PC-3 (cell line): ENCODE measurements at regions not wholly inside any gene's neighbourhood (a gene's known extent, or its start where the extent isn't known, plus 50 kb on each side); places are given as distances from the start of the nearest gene placed in this dataset.
A peak's percentile ranks its signal among the peaks of the same experiment; 100 is the strongest.

Experiments
- ATAC-seq: fragments of 200-7000 bp; cut with Tn5 transposase; 2 replicates; pipeline ENCODE4 v1.9.1; 2020; ENCODE audit warnings: mild to moderate bottlenecking, moderate library complexity
- BruUV-seq: library from RNA; stranded (reverse); fragments of 400-500 nt; replicated peaks from 2 replicates; lab custom pipeline; 2021; lab: Mats Ljungman, UMichigan
- CTCF ChIA-PET: fragments of 300-600 bp; sonication (Branson Sonifier 250); formaldehyde crosslinking; loops from one replicate; lab custom pipeline; 2022; ENCODE audit warnings: antibody characterized with exemption; lab: Charles Lee
- POLR2A ChIA-PET: fragments of 300-600 bp; sonication (Branson Sonifier 250); formaldehyde crosslinking; loops from one replicate; lab custom pipeline; 2022; ENCODE audit warnings: antibody characterized with exemption; ENCODE audit not compliant: unreplicated experiment; lab: Charles Lee
- DNase-seq: peaks from one replicate; pipeline ENCODE4 v3.0.0-alpha.2; 2015
- H2AFZ ChIP-seq: fragments of 300-600 bp; sonication (generic); 2 replicates; pipeline ENCODE4 v1.6.0; 2016; ENCODE audit warnings: antibody characterized with exemption, low read length
- H3F3A ChIP-seq: fragments of 300-600 bp; sonication (generic); one replicate; pipeline ENCODE4 v1.6.0; 2017; ENCODE audit warnings: antibody characterized with exemption, low read length, control low read depth, mild to moderate bottlenecking; ENCODE audit not compliant: unreplicated experiment
- H3K27ac ChIP-seq: fragments of 300-600 bp; sonication (generic); 2 replicates; pipeline ENCODE4 v1.5.1; 2016; ENCODE audit warnings: mild to moderate bottlenecking, low read length
- H3K27me3 ChIP-seq: fragments of 300-600 bp; sonication (generic); 2 replicates; pipeline ENCODE4 v1.6.1; 2016; ENCODE audit warnings: low read length, mixed read lengths
- H3K36me3 ChIP-seq: fragments of 300-600 bp; sonication (generic); 2 replicates; pipeline ENCODE4 v1.6.1; 2016; ENCODE audit warnings: low read depth, mixed run types, low read length, mixed read lengths
- H3K4me1 ChIP-seq: fragments of 300-600 bp; sonication (generic); 2 replicates; pipeline ENCODE4 v1.5.1; 2016; ENCODE audit warnings: low read length; ENCODE audit not compliant: insufficient read depth
- H3K4me2 ChIP-seq: fragments of 300-600 bp; sonication (generic); 2 replicates; pipeline ENCODE4 v1.6.0; 2016; ENCODE audit warnings: low read length
- H3K4me3 ChIP-seq: fragments of 300-600 bp; sonication (generic); 2 replicates; pipeline ENCODE4 v1.5.1; 2016; ENCODE audit warnings: mild to moderate bottlenecking, low read length, mixed read lengths
- H3K79me2 ChIP-seq: fragments of 300-600 bp; sonication (generic); 2 replicates; pipeline ENCODE4 v1.6.1; 2017; ENCODE audit warnings: low read length, mixed read lengths
- H3K9ac ChIP-seq: fragments of 300-600 bp; sonication (generic); 2 replicates; pipeline ENCODE4 v1.6.0; 2016; ENCODE audit warnings: mild to moderate bottlenecking, low read length
- H3K9me2 ChIP-seq: fragments of 300-600 bp; sonication (generic); replicated peaks from 2 replicates; pipeline ENCODE4 v1.6.1; 2016; ENCODE audit warnings: mixed run types, low read length, mixed read lengths
- H3K9me3 ChIP-seq: fragments of 300-600 bp; sonication (generic); 2 replicates; pipeline ENCODE4 v1.6.1; 2016; ENCODE audit warnings: low read length, mixed read lengths
- H4K20me1 ChIP-seq: fragments of 300-600 bp; sonication (generic); 2 replicates; pipeline ENCODE4 v1.6.1; 2016; ENCODE audit warnings: low read length, mixed read lengths
- CTCF ChIP-seq: fragments of 300-600 bp; sonication (generic); conservative IDR thresholded peaks from 2 replicates; pipeline ENCODE4 v1.5.1; 2017; ENCODE audit warnings: antibody characterized with exemption, low read depth, mild to moderate bottlenecking, low read length
- EZH2 ChIP-seq: fragments of 300-600 bp; sonication (generic); IDR thresholded peaks from one replicate; pipeline ENCODE4 v1.6.1; 2017; ENCODE audit warnings: antibody characterized with exemption, mild to moderate bottlenecking, low read length; ENCODE audit not compliant: unreplicated experiment
- EZH2phosphoT487 ChIP-seq: fragments of 300-600 bp; sonication (generic); IDR thresholded peaks from 2 replicates; pipeline ENCODE4 v1.6.1; 2018; ENCODE audit warnings: mild to moderate bottlenecking, antibody characterized with exemption, low read length, borderline replicate concordance
- intact Hi-C: fragments of 100-400 bp; cut with micrococcal nuclease; formaldehyde crosslinking; loops from 2 replicates; pipeline ENCODE4 v1.9.0; 2023

DNA sequence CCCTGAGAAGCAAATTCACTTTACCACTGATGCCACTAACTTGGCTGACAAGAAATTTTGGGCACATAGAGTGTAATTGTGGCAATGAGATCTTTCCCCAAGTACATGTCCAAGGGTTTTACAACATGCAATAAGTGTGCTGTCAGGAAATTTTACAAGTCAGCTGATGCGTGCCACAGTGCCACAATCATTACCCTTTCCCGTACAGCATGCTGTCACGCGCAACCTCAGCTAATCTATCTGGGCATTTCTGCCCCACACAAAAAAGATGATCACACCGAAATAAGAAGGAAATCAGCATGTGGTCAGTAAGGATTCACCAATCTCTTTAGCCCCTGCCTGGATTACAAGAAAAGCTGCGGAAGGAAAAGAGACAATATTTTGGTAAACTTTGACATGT, 163.6 kb upstream of the PREP start:
- Histone ChIP-seq H3K9me2 (no peaks in the 10 kb centered on the region), H4K20me1 (no peaks in the 10 kb centered on the region), H3K4me3 (no peak overlapping the region), H2AFZ (no peak overlapping the region), H3K27ac (no peak overlapping the region), H3K4me1 (peaks cover 5% of the 10 kb centered on the region; the same call in 1 of the 2 replicates), H3K4me2 (no peak overlapping the region), H3K9ac (no peak overlapping the region), H3K36me3 (no peaks in the 10 kb centered on the region), H3F3A (no peaks in the 10 kb centered on the region), H3K79me2 (no peaks in the 10 kb centered on the region), H3K9me3 (no peaks in the 10 kb centered on the region), H3K27me3 (no peaks in the 10 kb centered on the region)
- POLR2A ChIA-PET = no interaction called here
- TF ChIP-seq CTCF (no peak), EZH2 (no peak), EZH2phosphoT487 (no peak)
- ATAC-seq (no peak), DNase-seq (no peak)
- BruUV-seq = no TSS peak
- intact Hi-C loops = no loop called here
- CTCF ChIA-PET = no interaction called here

GRCh38 chr6:105564121-105564902, 161.4 kb upstream of the PREP start:
- no TSS peak for BruUV-seq
- no peaks in the 10 kb centered on the region for H3K9me2 ChIP-seq
- intact Hi-C loops = no loop called here
- ChIA-PET CTCF (no interaction called here), POLR2A (no interaction called here)
- H3K27me3 ChIP-seq = no peaks in the 10 kb centered on the region
- ATAC-seq (no peak), DNase-seq (peak; percentile 21)
- no peak overlapping the region for H2AFZ ChIP-seq
- no peaks in the 10 kb centered on the region for H3K4me1 ChIP-seq
- no peaks in the 10 kb centered on the region for H4K20me1 ChIP-seq
- H3K4me3 ChIP-seq = no peak overlapping the region
- no peaks in the 10 kb centered on the region for H3K9me3 ChIP-seq
- TF ChIP-seq EZH2phosphoT487 (no peak), EZH2 (no peak), CTCF (no peak)
- H3K9ac ChIP-seq = no peak overlapping the region
- no peak overlapping the region for H3K27ac ChIP-seq
- H3K4me2 ChIP-seq = no peak overlapping the region
- no peaks in the 10 kb centered on the region for H3F3A ChIP-seq
- no peaks in the 10 kb centered on the region for H3K79me2 ChIP-seq
- H3K36me3 ChIP-seq = no peaks in the 10 kb centered on the region

- H3K79me2 ChIP-seq = no peaks in the 10 kb centered on the region
- TF ChIP-seq EZH2 (no peak), CTCF (no peak), EZH2phosphoT487 (no peak)
- no peak overlapping the region for H3K27ac ChIP-seq
- H3K4me1 ChIP-seq = no peaks in the 10 kb centered on the region
- no peaks in the 10 kb centered on the region for H3K36me3 ChIP-seq
- BruUV-seq = no TSS peak
- ChIA-PET POLR2A (no interaction called here), CTCF (no interaction called here)
- no peak overlapping the region for H3K4me2 ChIP-seq
- no peaks in the 10 kb centered on the region for H3K9me2 ChIP-seq
- H3F3A ChIP-seq = no peaks in the 10 kb centered on the region
- H2AFZ ChIP-seq = no peak overlapping the region
- DNase-seq (no peak), ATAC-seq (no peak)
- no peaks in the 10 kb centered on the region for H3K27me3 ChIP-seq
- H3K4me3 ChIP-seq = no peak overlapping the region
- intact Hi-C loops = no loop called here
- H4K20me1 ChIP-seq = no peaks in the 10 kb centered on the region
- H3K9ac ChIP-seq = no peak overlapping the region
- no peaks in the 10 kb centered on the region for H3K9me3 ChIP-seq
Measured at GRCh38 chr6:105562027-105562426, 159.1 kb upstream of the PREP start.
